SW480 (cell line): ENCODE measurements at regions not wholly inside any gene's neighbourhood (a gene's known extent, or its start where the extent isn't known, plus 50 kb on each side); places are given as distances from the start of the nearest gene placed in this dataset.
"Not testable (repeated sequence)": the region's sequence is repeated elsewhere in the genome, so short reads cannot be mapped to it uniquely, and the experiment has no call there.

Experiments
- DNase-seq: peaks from one replicate; pipeline ENCODE4 v3.0.0-alpha.2; 2016; ENCODE audit warnings: low spot score

GRCh38 chr7:106523482-106523881 is 137.5 kb downstream of the CCDC71L start:
- no peak for DNase-seq

- no peak for DNase-seq
These were observed 138.3 kb downstream of the CCDC71L start for GRCh38 chr7:106522696-106523095.

DNA sequence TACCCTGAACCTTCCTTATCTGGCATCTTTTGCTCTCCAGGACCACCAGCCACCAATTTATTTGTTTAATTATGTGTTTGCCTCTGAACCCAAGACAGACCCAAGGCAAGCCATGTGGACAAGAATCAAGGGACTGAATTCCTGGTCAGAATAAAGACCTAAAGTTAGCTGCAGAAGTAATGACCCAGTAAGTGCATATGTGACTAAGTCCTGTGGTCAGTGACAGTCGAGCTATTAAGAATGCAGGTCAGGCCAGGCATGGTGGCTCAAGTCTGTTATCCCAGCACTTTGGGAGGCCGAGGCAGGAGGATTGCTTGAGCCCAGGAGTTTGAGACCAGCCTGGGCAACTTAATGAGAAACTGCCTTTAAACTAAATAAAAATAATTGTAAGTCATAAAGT is 139.4 kb downstream of the CCDC71L start:
- no peak for DNase-seq

DNA sequence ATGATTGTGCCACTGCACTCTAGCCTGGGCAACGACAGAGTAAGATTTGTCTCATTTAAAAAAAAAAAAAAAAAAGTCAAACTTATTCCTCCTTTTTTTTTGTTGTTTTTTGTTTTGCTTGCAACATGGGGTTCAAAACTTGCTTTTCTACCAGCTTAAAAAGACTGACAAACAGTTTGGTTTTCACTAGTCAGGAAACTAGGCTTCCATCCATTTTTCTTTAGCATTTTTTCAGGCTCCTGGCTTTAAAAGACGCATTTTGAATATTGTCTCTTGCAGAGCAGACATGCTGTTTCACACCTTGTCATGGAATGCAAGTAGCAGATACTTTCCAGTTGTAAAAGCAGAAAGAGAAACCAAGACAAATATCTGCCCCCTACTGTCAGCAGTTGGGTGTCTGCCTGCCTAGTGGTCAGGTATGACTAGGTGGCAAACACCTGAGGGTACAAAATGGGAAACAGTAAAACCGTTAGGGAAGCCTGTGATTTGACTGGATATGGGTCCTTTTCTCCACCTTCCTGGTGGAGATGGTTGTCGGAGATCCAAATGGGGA is 139.9 kb downstream of the CCDC71L start:
- DNase-seq = no peak

DNA sequence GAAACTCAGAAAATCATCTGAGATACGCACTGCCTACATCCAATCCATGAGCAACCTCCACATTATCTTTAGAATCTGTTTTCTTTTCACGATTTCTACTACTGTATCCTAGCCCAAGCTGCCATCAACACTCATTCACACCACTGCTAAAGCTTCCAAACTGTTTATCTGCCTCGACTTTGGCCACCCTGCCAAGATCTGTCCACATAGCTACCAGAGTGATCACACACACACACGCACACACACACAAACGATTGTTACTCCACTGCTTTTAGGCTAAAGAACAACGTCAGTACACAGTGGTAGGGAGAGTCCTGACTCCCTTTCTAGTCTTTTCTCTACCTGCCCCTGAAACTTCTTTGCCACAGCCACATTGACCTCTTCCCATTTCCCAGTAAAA is 142.0 kb downstream of the CCDC71L start:
- no peak for DNase-seq

DNA sequence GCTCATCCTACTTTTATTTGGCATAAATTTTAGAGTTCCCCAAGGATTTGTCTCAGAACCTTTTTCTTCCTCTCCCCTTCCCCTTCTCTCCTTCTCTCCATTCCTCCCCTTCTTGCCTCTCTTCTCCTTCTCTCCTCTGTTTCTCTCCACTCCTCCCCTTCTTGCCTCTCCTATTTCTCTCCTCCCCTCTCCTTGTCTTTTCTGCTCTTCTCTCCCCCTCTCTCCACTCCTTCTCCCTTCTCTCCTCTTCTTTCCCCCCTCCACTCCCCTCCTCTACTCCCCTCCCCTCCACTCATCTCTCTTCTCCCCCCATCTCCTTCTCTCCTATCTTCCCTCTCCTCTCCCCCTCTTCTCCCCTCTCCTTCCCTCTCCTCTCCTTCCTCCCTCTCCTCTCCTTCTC is 142.7 kb downstream of the CCDC71L start:
- DNase-seq = no peak

DNA sequence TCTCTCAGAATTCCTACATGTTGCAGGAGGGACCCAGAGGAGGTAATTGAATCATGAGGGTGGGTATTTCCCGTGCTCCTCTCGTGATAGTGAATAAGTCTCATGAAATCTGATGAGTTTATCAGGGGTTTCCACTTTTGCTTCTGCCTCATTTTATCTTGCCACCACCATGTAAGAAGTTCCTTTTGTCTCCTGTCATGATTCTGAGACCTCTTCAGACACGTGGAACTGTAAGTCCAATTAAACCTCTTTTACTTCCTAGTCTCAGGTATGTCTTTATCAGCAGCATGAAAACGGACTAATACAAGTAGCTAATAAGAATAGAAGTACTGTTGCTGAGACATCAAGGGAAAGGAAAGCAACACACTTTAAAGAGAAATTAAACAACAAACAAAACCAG is 143.4 kb downstream of the CCDC71L start:
- no peak for DNase-seq

GRCh38 chr7:106515321-106515720 is 145.6 kb downstream of the CCDC71L start:
- DNase-seq = no peak

DNA sequence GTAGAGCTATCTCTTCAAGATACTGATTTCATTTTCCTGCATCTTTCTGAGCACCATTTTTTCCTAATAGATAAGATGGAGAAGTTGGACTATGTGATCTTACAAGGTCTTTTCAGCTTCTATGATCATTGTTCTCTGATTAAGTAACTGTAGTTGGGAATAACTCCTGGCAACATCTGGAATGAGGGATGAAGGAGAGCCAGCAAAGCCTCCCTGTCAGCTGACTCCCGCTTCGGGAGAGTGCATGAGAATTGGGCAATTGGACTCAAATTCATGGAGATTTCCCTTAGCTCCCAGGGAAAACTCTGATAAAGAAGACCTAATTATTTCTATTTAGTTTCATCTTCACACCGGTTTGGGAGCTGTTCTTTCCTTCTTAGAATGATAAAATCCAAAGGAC is 146.1 kb downstream of the CCDC71L start:
- DNase-seq = no peak

- no peak for DNase-seq
These were observed 148.7 kb downstream of the CCDC71L start for GRCh38 chr7:106512217-106512616.

GRCh38 chr7:106504645-106505044 is 156.3 kb downstream of the CCDC71L start:
- DNase-seq = no peak

GRCh38 chr7:106504207-106504606 is 156.8 kb downstream of the CCDC71L start:
- no peak for DNase-seq

DNA sequence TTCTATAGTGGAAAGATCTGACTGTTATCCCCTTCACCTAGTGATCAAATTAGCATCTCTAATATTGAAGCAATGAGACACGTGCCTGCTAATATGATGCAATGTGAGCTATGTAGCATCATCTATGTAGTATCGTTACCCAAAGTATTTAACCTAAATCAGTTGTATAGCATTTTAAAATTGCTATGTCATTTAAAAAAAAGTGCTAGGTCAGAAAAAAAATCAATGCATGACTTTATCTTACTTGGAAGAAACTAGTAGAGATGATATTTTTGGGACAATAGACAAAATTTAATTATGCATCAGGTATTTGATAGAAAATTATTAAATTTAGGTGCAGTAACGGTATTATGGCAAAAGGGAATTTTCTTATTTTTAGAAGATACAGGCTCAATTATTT is 157.3 kb downstream of the CCDC71L start:
- DNase-seq = no peak

GRCh38 chr7:106501605-106502580 is 159.1 kb downstream of the CCDC71L start:
- DNase-seq = no peak

DNA sequence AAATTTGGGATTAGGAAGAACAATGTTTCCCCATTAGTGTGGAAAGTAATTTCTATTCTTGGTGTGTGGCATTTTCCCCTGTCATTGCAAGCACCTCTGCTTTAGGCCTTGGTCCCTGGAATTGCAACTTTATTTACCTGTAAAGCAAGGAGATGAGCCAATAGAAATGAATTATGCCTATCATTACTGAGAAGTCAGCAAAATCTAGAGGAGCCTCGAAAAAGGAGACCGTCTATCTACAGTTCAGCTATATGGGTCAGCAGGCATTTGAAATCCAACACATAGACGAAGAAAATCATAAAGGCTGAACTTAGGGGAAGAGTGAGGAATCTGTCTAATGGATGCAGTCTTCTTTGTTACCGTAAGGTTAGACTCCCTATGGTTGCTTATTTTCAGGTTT is 161.1 kb downstream of the CCDC71L start:
- DNase-seq = no peak

GRCh38 chr7:106498005-106498404 is 163.0 kb downstream of the CCDC71L start:
- DNase-seq = not testable (repeated sequence)

- DNase-seq = no peak
These were observed 167.8 kb downstream of the CCDC71L start for GRCh38 chr7:106493041-106493731.

GRCh38 chr7:106488465-106488864 is 172.5 kb downstream of the CCDC71L start:
- DNase-seq = no peak

DNA sequence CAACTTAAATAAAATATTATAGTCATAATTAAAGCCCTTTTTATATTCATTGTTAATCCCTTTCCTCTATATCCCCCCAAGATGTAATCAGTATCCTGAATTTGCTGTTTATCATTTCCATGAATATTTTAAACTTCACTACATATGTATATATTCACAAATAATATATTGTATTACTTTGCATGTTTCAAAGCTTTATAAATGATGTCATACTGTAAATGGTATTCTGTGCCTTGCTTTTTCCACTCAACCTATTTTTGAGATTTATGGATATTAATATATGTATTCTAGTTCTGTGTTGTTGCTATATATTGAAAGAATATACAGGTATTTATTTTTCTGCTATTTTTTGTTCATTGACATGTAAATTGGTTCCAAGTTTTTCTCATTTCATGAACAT is 173.1 kb downstream of the CCDC71L start:
- DNase-seq = no peak

DNA sequence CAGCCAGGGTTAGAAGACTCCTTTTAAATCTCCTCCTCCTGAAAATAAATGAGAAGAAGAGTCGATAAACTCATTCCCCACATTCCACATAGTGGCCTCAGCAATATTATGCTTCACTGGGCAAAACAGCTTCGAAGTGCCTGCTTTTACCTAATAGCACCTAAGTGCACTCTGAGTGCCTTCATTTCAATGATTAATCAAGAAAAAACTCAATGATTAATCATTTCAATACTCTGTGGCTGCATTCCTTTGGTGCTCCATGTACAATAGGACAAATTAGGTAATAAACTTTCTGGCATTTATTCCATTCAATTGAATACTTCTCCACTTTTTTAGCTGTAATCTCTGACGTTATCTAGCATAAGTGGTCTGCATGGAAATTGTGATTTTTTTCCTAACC is 174.6 kb downstream of the CCDC71L start:
- DNase-seq = peak; percentile 17

GRCh38 chr7:106485919-106486318 is 175.0 kb downstream of the CCDC71L start:
- DNase-seq = no peak

- DNase-seq = peak; percentile 52
These were observed 175.9 kb downstream of the CCDC71L start for GRCh38 chr7:106485031-106485551.

- peak; percentile 52 for DNase-seq
These were observed 176.4 kb downstream of the CCDC71L start for GRCh38 chr7:106484562-106484961.
